OCI-LY7 (cell line): ENCODE measurements at regions not wholly inside any gene's neighbourhood (a gene's known extent, or its start where the extent isn't known, plus 50 kb on each side); places are given as distances from the start of the nearest gene placed in this dataset.

Experiments
- BruUV-seq: library from RNA; stranded (reverse); fragments of 400-500 nt; replicated peaks from 2 replicates; lab custom pipeline; 2021; lab: Mats Ljungman, UMichigan
- CTCF ChIA-PET: fragments of 300-600 bp; sonication (Branson Sonifier 250); formaldehyde crosslinking; loops from one replicate; lab custom pipeline; 2022; ENCODE audit warnings: antibody characterized with exemption; ENCODE audit not compliant: unreplicated experiment; lab: Charles Lee
- POLR2A ChIA-PET: fragments of 300-600 bp; sonication (Branson Sonifier 250); formaldehyde crosslinking; loops from one replicate; lab custom pipeline; 2022; ENCODE audit warnings: antibody characterized with exemption; lab: Charles Lee
- DNase-seq: peaks from one replicate; pipeline ENCODE4 v3.0.0-alpha.2; 2015; ENCODE audit warnings: low spot score
- H2AFZ ChIP-seq: fragments of 200-600 bp; sonication (generic), shearing (Covaris generic); 2 replicates; pipeline ENCODE4 v1.6.1; 2014; ENCODE audit warnings: mild to moderate bottlenecking, antibody characterized with exemption, low read length, moderate library complexity
- H3K27ac ChIP-seq: fragments of 200-600 bp; sonication (generic); 2 replicates; pipeline ENCODE4 v1.5.1; 2014; ENCODE audit warnings: mixed run types, low read depth, mild to moderate bottlenecking, moderate library complexity, low read length, inconsistent platforms; ENCODE audit not compliant: poor library complexity, severe bottlenecking
- H3K36me3 ChIP-seq: fragments of 200-600 bp; sonication (generic); 2 replicates; pipeline ENCODE4 v1.6.1; 2014; ENCODE audit warnings: mild to moderate bottlenecking, antibody characterized with exemption, low read length, moderate library complexity, mixed read lengths; ENCODE audit not compliant: insufficient read depth
- H3K4me1 ChIP-seq: fragments of 200-600 bp; sonication (generic); 2 replicates; pipeline ENCODE4 v1.5.1; 2014; ENCODE audit warnings: mild to moderate bottlenecking, low read length; ENCODE audit not compliant: insufficient read depth, poor library complexity, severe bottlenecking
- H3K4me2 ChIP-seq: fragments of 200-600 bp; sonication (generic); 2 replicates; pipeline ENCODE4 v1.6.1; 2014; ENCODE audit warnings: mild to moderate bottlenecking, low read length
- H3K4me3 ChIP-seq: fragments of 200-600 bp; sonication (generic); 2 replicates; pipeline ENCODE4 v1.5.1; 2014; ENCODE audit warnings: mild to moderate bottlenecking, low read depth, low read length; ENCODE audit not compliant: poor library complexity, severe bottlenecking
- H3K79me2 ChIP-seq: fragments of 200-600 bp; sonication (generic); 2 replicates; pipeline ENCODE4 v1.6.1; 2016; ENCODE audit warnings: low read depth, mild to moderate bottlenecking, low read length, moderate library complexity, mixed read lengths; ENCODE audit not compliant: insufficient read depth
- H3K9me2 ChIP-seq: fragments of 200-600 bp; sonication (generic); 2 replicates; pipeline ENCODE4 v1.6.1; 2016; ENCODE audit warnings: mild to moderate bottlenecking, low read length, mixed read lengths; ENCODE audit not compliant: insufficient read depth
- H3K9me3 ChIP-seq: fragments of 200-600 bp; sonication (generic); 2 replicates; pipeline ENCODE4 v1.6.1; 2014; ENCODE audit warnings: mild to moderate bottlenecking, mixed run types, low read length, mixed read lengths
- H4K20me1 ChIP-seq: fragments of 200-600 bp; sonication (generic); 2 replicates; pipeline ENCODE4 v1.6.1; 2014; ENCODE audit warnings: mild to moderate bottlenecking, antibody characterized with exemption, low read length, moderate library complexity, mixed read lengths; ENCODE audit not compliant: insufficient read depth
- CTCF ChIP-seq: fragments of 200-600 bp; sonication (generic); conservative IDR thresholded peaks from 2 replicates; pipeline ENCODE4 v1.5.1; 2014; ENCODE audit warnings: mild to moderate bottlenecking, antibody characterized with exemption, low read length, moderate library complexity, mixed read lengths
- EZH2phosphoT487 ChIP-seq: fragments of 200-600 bp; sonication (generic); IDR thresholded peaks from 2 replicates; pipeline ENCODE4 v1.6.1; 2018; ENCODE audit warnings: low read depth, borderline replicate concordance, mild to moderate bottlenecking, mixed run types, antibody characterized with exemption, low read length, moderate library complexity, mixed read lengths
- intact Hi-C: fragments of 100-400 bp; cut with micrococcal nuclease; formaldehyde crosslinking; loops from one replicate; pipeline ENCODE4 v1.10.0; 2022; ENCODE audit not compliant: unreplicated experiment

GRCh38 chr1:78434351-78434750 lies 56.4 kb upstream of the PTGFR start:
- Histone ChIP-seq H3K4me2 (no peak overlapping the region), H3K9me2 (no peaks in the 10 kb centered on the region), H3K4me3 (no peak overlapping the region), H3K79me2 (no peaks in the 10 kb centered on the region), H2AFZ (no peak overlapping the region), H3K36me3 (no peaks in the 10 kb centered on the region), H3K9me3 (no peaks in the 10 kb centered on the region), H3K27ac (no peak overlapping the region), H4K20me1 (no peaks in the 10 kb centered on the region), H3K4me1 (no peaks in the 10 kb centered on the region)
- no peak for TF ChIP-seq CTCF
- BruUV-seq = no TSS peak
- no peak for DNase-seq
- ChIA-PET POLR2A (no interaction called here), CTCF (no interaction called here)
- intact Hi-C loops = no loop called here

- intact Hi-C loops = no loop called here
- Histone ChIP-seq H3K9me3 (no peaks in the 10 kb centered on the region), H3K9me2 (no peaks in the 10 kb centered on the region), H3K79me2 (no peaks in the 10 kb centered on the region), H2AFZ (no peak overlapping the region), H3K4me3 (no peak overlapping the region), H4K20me1 (no peaks in the 10 kb centered on the region), H3K27ac (no peak overlapping the region), H3K4me1 (no peaks in the 10 kb centered on the region), H3K36me3 (no peaks in the 10 kb centered on the region), H3K4me2 (no peak overlapping the region)
- BruUV-seq = no TSS peak
- POLR2A ChIA-PET = interaction anchor here (1.0 to 1.1 kb wide), 3 partner anchors 15 to 86 kb away, joined by 3 to 4 read pairs (median 3); no protein-coding TSS in a partner anchor
- no peak for TF ChIP-seq EZH2phosphoT487
- TF ChIP-seq CTCF = no peak
- no peak for DNase-seq
- CTCF ChIA-PET = no interaction called here
Observed at GRCh38 chr1:78436961-78437360, 53.8 kb upstream of the PTGFR start.

GRCh38 chr1:78437396-78437795 lies 53.4 kb upstream of the PTGFR start:
- POLR2A ChIA-PET = interaction anchor here (1.0 kb wide), 2 partner anchors 84 to 86 kb away, joined by 3 to 4 read pairs; no protein-coding TSS in a partner anchor
- intact Hi-C loops = no loop called here
- no peak overlapping the region for H3K4me2 ChIP-seq
- CTCF ChIA-PET = no interaction called here
- H3K27ac ChIP-seq = no peak overlapping the region
- no peaks in the 10 kb centered on the region for H3K79me2 ChIP-seq
- no peaks in the 10 kb centered on the region for H3K9me2 ChIP-seq
- DNase-seq = no peak
- TF ChIP-seq CTCF = no peak
- no peak for TF ChIP-seq EZH2phosphoT487
- H3K9me3 ChIP-seq = no peaks in the 10 kb centered on the region
- BruUV-seq = no TSS peak
- no peaks in the 10 kb centered on the region for H3K4me1 ChIP-seq
- H3K36me3 ChIP-seq = no peaks in the 10 kb centered on the region
- no peak overlapping the region for H3K4me3 ChIP-seq
- no peak overlapping the region for H2AFZ ChIP-seq
- no peaks in the 10 kb centered on the region for H4K20me1 ChIP-seq
